ENCODE measurements at regions not wholly inside any gene's neighbourhood (a gene's known extent, or its start where the extent isn't known, plus 50 kb on each side); places are given as distances from the start of the nearest gene placed in this dataset.
"Not testable (repeated sequence)": the region's sequence is repeated elsewhere in the genome, so short reads cannot be mapped to it uniquely, and the experiment has no call there.

- no peak for DNase-seq
Observed at GRCh38 chr4:32680946-32681345, 1960.8 kb downstream of the PCDH7 start.

- DNase-seq, result no peak
Observed at GRCh38 chr4:32684160-32684559, 1964.0 kb downstream of the PCDH7 start.

- no peak for DNase-seq
Observed at GRCh38 chr4:32686123-32686522, 1966.0 kb downstream of the PCDH7 start.

- no peak for DNase-seq
Observed at GRCh38 chr4:32689518-32689917, 1969.3 kb downstream of the PCDH7 start.

GRCh38 chr4:32697281-32697814 is 1977.2 kb downstream of the PCDH7 start:
- DNase-seq, result no peak

- no peak for DNase-seq
Observed at GRCh38 chr4:32700838-32701237, 1980.7 kb downstream of the PCDH7 start.

- no peak for DNase-seq
Observed at GRCh38 chr4:32706893-32707292, 1986.7 kb downstream of the PCDH7 start.

- DNase-seq, result not testable (repeated sequence)
Observed at GRCh38 chr4:32716090-32716620, 1996.0 kb downstream of the PCDH7 start.

- DNase-seq, result no peak
Observed at GRCh38 chr4:32735856-32736590, 2015.9 kb downstream of the PCDH7 start.

- no peak for DNase-seq
Observed at GRCh38 chr4:32744211-32744610, 2024.0 kb downstream of the PCDH7 start.

- no peak for DNase-seq
Observed at GRCh38 chr4:32745351-32745750, 2025.2 kb downstream of the PCDH7 start.

GRCh38 chr4:32748061-32748460 is 2027.9 kb downstream of the PCDH7 start:
- DNase-seq, result no peak

GRCh38 chr4:32748498-32748897 is 2028.3 kb downstream of the PCDH7 start:
- DNase-seq, result no peak

- no peak for DNase-seq
Observed at GRCh38 chr4:32752962-32753361, 2032.8 kb downstream of the PCDH7 start.

GRCh38 chr4:32768664-32769389 is 2048.7 kb downstream of the PCDH7 start:
- no peak for DNase-seq

GRCh38 chr4:32771491-32771890 is 2051.3 kb downstream of the PCDH7 start:
- no peak for DNase-seq

GRCh38 chr4:32775049-32775448 is 2054.9 kb downstream of the PCDH7 start:
- no peak for DNase-seq

- DNase-seq, result no peak
Observed at GRCh38 chr4:32776435-32777203, 2056.4 kb downstream of the PCDH7 start.

GRCh38 chr4:32778025-32778424 is 2057.9 kb downstream of the PCDH7 start:
- no peak for DNase-seq

GRCh38 chr4:32778938-32779337 is 2058.8 kb downstream of the PCDH7 start:
- DNase-seq, result no peak

- DNase-seq, result no peak
Observed at GRCh38 chr4:32789026-32789608, 2068.9 kb downstream of the PCDH7 start.

GRCh38 chr4:32790803-32791202 is 2070.6 kb downstream of the PCDH7 start:
- no peak for DNase-seq
